OCI-LY7 (cell line): ENCODE measurements at regions not wholly inside any gene's neighbourhood (a gene's known extent, or its start where the extent isn't known, plus 50 kb on each side); places are given as distances from the start of the nearest gene placed in this dataset.

Experiments
- BruUV-seq: library from RNA; stranded (reverse); fragments of 400-500 nt; replicated peaks from 2 replicates; lab custom pipeline; 2021; lab: Mats Ljungman, UMichigan
- CTCF ChIA-PET: fragments of 300-600 bp; sonication (Branson Sonifier 250); formaldehyde crosslinking; loops from one replicate; lab custom pipeline; 2022; ENCODE audit warnings: antibody characterized with exemption; ENCODE audit not compliant: unreplicated experiment; lab: Charles Lee
- POLR2A ChIA-PET: fragments of 300-600 bp; sonication (Branson Sonifier 250); formaldehyde crosslinking; loops from one replicate; lab custom pipeline; 2022; ENCODE audit warnings: antibody characterized with exemption; lab: Charles Lee
- DNase-seq: peaks from one replicate; pipeline ENCODE4 v3.0.0-alpha.2; 2015; ENCODE audit warnings: low spot score
- H2AFZ ChIP-seq: fragments of 200-600 bp; sonication (generic), shearing (Covaris generic); 2 replicates; pipeline ENCODE4 v1.6.1; 2014; ENCODE audit warnings: mild to moderate bottlenecking, antibody characterized with exemption, low read length, moderate library complexity
- H3K27ac ChIP-seq: fragments of 200-600 bp; sonication (generic); 2 replicates; pipeline ENCODE4 v1.5.1; 2014; ENCODE audit warnings: mixed run types, low read depth, mild to moderate bottlenecking, moderate library complexity, low read length, inconsistent platforms; ENCODE audit not compliant: poor library complexity, severe bottlenecking
- H3K36me3 ChIP-seq: fragments of 200-600 bp; sonication (generic); 2 replicates; pipeline ENCODE4 v1.6.1; 2014; ENCODE audit warnings: mild to moderate bottlenecking, antibody characterized with exemption, low read length, moderate library complexity, mixed read lengths; ENCODE audit not compliant: insufficient read depth
- H3K4me1 ChIP-seq: fragments of 200-600 bp; sonication (generic); 2 replicates; pipeline ENCODE4 v1.5.1; 2014; ENCODE audit warnings: mild to moderate bottlenecking, low read length; ENCODE audit not compliant: insufficient read depth, poor library complexity, severe bottlenecking
- H3K4me2 ChIP-seq: fragments of 200-600 bp; sonication (generic); 2 replicates; pipeline ENCODE4 v1.6.1; 2014; ENCODE audit warnings: mild to moderate bottlenecking, low read length
- H3K4me3 ChIP-seq: fragments of 200-600 bp; sonication (generic); 2 replicates; pipeline ENCODE4 v1.5.1; 2014; ENCODE audit warnings: mild to moderate bottlenecking, low read depth, low read length; ENCODE audit not compliant: poor library complexity, severe bottlenecking
- H3K79me2 ChIP-seq: fragments of 200-600 bp; sonication (generic); 2 replicates; pipeline ENCODE4 v1.6.1; 2016; ENCODE audit warnings: low read depth, mild to moderate bottlenecking, low read length, moderate library complexity, mixed read lengths; ENCODE audit not compliant: insufficient read depth
- H3K9me2 ChIP-seq: fragments of 200-600 bp; sonication (generic); 2 replicates; pipeline ENCODE4 v1.6.1; 2016; ENCODE audit warnings: mild to moderate bottlenecking, low read length, mixed read lengths; ENCODE audit not compliant: insufficient read depth
- H3K9me3 ChIP-seq: fragments of 200-600 bp; sonication (generic); 2 replicates; pipeline ENCODE4 v1.6.1; 2014; ENCODE audit warnings: mild to moderate bottlenecking, mixed run types, low read length, mixed read lengths
- H4K20me1 ChIP-seq: fragments of 200-600 bp; sonication (generic); 2 replicates; pipeline ENCODE4 v1.6.1; 2014; ENCODE audit warnings: mild to moderate bottlenecking, antibody characterized with exemption, low read length, moderate library complexity, mixed read lengths; ENCODE audit not compliant: insufficient read depth
- EZH2phosphoT487 ChIP-seq: fragments of 200-600 bp; sonication (generic); IDR thresholded peaks from 2 replicates; pipeline ENCODE4 v1.6.1; 2018; ENCODE audit warnings: low read depth, borderline replicate concordance, mild to moderate bottlenecking, mixed run types, antibody characterized with exemption, low read length, moderate library complexity, mixed read lengths
- intact Hi-C: fragments of 100-400 bp; cut with micrococcal nuclease; formaldehyde crosslinking; loops from one replicate; pipeline ENCODE4 v1.10.0; 2022; ENCODE audit not compliant: unreplicated experiment
- TF ChIP-seq, protein P1 (sequence below): fragments of 200-600 bp; sonication (generic); conservative IDR thresholded peaks from 2 replicates; pipeline ENCODE4 v1.5.1; 2014; ENCODE audit warnings: mild to moderate bottlenecking, antibody characterized with exemption, low read length, moderate library complexity, mixed read lengths

DNA sequence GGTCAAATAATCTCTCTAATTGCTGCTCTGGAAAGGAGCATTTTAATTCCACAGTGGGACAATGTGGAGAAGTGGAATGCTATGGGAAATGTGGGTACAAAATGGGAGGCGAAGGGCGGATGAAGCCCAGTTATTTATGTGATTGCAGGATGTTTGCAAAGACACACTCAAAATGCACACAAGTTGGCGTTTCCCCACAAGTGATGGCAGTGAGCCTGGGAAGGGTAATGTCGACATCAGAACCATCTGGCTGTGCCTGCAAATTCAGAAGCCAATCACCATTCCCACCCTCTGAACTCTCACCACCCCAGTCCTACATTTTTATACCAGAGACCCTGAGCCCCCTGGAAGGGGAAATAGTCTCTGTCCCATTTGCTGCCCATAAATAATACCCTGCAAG lies 201.1 kb downstream of the SOX9 start:
- H3K4me1 ChIP-seq = peaks cover 28% of the 10 kb centered on the region
- H2AFZ ChIP-seq = no peak overlapping the region
- no peak overlapping the region for H3K4me3 ChIP-seq
- TF ChIP-seq EZH2phosphoT487 = no peak
- TF ChIP-seq, protein P1, sequence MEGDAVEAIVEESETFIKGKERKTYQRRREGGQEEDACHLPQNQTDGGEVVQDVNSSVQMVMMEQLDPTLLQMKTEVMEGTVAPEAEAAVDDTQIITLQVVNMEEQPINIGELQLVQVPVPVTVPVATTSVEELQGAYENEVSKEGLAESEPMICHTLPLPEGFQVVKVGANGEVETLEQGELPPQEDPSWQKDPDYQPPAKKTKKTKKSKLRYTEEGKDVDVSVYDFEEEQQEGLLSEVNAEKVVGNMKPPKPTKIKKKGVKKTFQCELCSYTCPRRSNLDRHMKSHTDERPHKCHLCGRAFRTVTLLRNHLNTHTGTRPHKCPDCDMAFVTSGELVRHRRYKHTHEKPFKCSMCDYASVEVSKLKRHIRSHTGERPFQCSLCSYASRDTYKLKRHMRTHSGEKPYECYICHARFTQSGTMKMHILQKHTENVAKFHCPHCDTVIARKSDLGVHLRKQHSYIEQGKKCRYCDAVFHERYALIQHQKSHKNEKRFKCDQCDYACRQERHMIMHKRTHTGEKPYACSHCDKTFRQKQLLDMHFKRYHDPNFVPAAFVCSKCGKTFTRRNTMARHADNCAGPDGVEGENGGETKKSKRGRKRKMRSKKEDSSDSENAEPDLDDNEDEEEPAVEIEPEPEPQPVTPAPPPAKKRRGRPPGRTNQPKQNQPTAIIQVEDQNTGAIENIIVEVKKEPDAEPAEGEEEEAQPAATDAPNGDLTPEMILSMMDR = no peak
- H3K79me2 ChIP-seq = no peaks in the 10 kb centered on the region
- H3K27ac ChIP-seq = no peak overlapping the region
- no peaks in the 10 kb centered on the region for H3K9me2 ChIP-seq
- H3K36me3 ChIP-seq = no peaks in the 10 kb centered on the region
- DNase-seq = no peak
- H3K4me2 ChIP-seq = no peak overlapping the region
- no peaks in the 10 kb centered on the region for H4K20me1 ChIP-seq
- ChIA-PET POLR2A (interaction anchor here (0.6 kb wide), 1 partner anchor 66 kb away, joined by 3 read pairs; no protein-coding TSS in a partner anchor), CTCF (no interaction called here)
- intact Hi-C loops = no loop called here
- H3K9me3 ChIP-seq = no peaks in the 10 kb centered on the region
- no TSS peak for BruUV-seq

DNA sequence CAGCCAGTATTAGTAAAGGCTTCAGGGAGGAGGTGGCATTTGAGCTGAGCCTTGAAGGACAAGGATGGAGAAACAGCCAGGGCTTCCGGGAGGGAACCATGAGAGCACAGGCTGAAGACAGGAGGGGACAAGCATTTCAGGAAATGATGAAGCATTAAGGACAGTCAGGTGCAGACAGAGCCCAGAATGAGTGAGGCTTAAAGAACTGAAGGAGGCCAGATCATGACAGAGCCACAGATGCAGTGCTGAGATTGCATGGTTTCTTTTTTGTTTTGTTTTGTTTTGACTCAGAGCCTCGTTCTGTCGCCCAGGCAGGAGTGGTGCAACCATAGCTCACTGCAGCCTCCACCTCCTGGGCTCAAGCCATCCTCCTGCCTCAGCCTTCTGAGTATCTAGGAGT lies 211.5 kb downstream of the SOX9 start:
- ChIA-PET POLR2A (no interaction called here), CTCF (no interaction called here)
- no peaks in the 10 kb centered on the region for H3K9me3 ChIP-seq
- TF ChIP-seq EZH2phosphoT487 = no peak
- TF ChIP-seq, protein P1 = no peak
- no peak overlapping the region for H3K4me2 ChIP-seq
- no peak overlapping the region for H3K4me3 ChIP-seq
- no peak overlapping the region for H2AFZ ChIP-seq
- BruUV-seq = no TSS peak
- no peak for DNase-seq
- intact Hi-C loops = no loop called here
- H3K27ac ChIP-seq = no peak overlapping the region
- H3K4me1 ChIP-seq = no peaks in the 10 kb centered on the region
- no peaks in the 10 kb centered on the region for H3K9me2 ChIP-seq
- H3K36me3 ChIP-seq = no peaks in the 10 kb centered on the region
- H4K20me1 ChIP-seq = no peaks in the 10 kb centered on the region
- H3K79me2 ChIP-seq = no peaks in the 10 kb centered on the region

DNA sequence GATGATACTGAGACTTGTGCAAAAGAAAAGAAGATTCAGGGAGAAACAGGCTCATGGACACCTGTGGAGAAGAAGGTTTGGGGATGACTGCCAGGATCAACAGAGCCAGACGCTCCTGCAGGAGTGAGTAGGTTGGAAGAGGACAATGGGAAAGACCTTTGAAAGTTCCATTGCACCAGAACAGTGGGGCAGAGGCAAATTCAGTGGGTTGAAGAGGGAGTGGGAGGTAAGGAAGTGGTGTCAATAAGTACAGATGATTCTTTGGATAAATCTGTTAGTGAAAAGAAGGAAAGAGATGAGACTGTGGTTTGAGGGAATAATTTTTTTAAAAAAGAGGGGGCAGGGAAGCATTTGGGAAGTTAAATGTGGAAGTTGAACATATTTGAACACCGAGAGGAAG lies 212.8 kb downstream of the SOX9 start:
- H3K4me1 ChIP-seq = no peaks in the 10 kb centered on the region
- H4K20me1 ChIP-seq = no peaks in the 10 kb centered on the region
- H3K9me2 ChIP-seq = no peaks in the 10 kb centered on the region
- BruUV-seq = no TSS peak
- TF ChIP-seq, protein P1 = no peak
- TF ChIP-seq EZH2phosphoT487 = no peak
- ChIA-PET POLR2A (no interaction called here), CTCF (no interaction called here)
- DNase-seq = no peak
- no peak overlapping the region for H3K4me3 ChIP-seq
- H3K27ac ChIP-seq = no peak overlapping the region
- H2AFZ ChIP-seq = no peak overlapping the region
- no peaks in the 10 kb centered on the region for H3K36me3 ChIP-seq
- no peaks in the 10 kb centered on the region for H3K79me2 ChIP-seq
- no peaks in the 10 kb centered on the region for H3K9me3 ChIP-seq
- no peak overlapping the region for H3K4me2 ChIP-seq
- intact Hi-C loops = no loop called here
